GM21528 (cell line): ENCODE measurements at regions not wholly inside any gene's neighbourhood (a gene's known extent, or its start where the extent isn't known, plus 50 kb on each side); places are given as distances from the start of the nearest gene placed in this dataset.

ENCODE experiments used
- ATAC-seq: cut with Tn5 transposase; IDR thresholded peaks from one replicate; pipeline ENCODE4 v1.9.1; 2021; ENCODE audit warnings: mild to moderate bottlenecking, moderate library complexity; ENCODE audit not compliant: unreplicated experiment, low FRiP score

DNA sequence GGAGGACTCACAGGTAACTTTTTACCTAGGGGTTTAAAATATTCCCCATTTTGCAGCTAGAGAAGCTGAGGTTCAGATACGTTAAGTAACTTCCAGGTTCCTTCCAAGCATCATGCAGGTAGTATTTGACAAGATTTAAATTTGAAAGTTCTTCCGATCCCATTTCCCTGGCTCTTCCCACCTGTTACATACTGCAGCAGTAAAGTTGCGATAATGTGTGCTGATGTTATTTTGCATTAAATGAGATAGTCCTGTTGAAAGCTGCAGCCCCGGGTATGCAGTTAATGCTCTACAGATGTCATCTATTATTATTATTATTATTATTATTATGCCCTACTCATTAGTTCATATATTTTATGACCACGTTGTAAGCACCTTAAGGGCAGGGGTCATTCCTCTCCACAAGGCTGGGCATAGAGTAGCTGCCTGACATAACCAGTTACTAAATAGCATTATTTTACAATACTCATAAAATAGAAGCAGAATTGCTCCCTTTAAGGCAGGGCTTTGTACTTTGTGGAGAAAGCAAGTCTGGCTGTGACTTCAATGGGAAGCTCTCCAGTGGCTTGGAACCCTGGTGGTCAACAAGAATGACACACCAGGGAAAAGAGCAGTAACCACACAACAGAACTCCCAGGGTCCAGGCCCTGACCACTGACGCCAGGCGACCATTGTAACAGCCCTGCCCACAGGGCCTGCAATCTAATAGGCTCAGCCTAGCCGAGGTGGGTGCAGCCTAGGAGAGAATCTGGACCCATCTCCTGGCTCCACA, 90.8 kb upstream of the CALM2 start:
- no peak for ATAC-seq

DNA sequence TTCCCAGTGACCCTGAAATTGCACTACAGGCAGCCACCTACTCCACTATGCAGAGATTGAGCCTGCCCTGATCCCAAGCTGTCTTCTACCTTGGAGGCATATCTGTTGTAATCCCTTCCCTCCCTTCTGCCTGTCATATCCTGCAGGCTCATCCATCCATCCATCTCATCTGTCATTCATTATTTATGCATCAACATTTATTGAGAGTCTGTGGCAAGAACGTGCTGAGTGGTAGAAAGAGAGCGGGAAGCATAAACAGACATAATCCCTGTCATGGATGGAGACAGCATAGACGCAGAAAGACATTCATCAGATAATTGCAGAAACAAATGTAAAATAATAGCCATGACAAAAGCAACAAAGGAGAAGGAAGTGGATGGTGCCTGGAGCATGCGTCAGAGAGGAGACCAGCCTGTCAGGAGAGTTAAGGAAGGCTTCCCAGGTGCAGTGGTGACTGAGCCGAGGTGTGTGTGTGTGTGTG, 89.5 kb upstream of the CALM2 start:
- ATAC-seq = no peak

DNA sequence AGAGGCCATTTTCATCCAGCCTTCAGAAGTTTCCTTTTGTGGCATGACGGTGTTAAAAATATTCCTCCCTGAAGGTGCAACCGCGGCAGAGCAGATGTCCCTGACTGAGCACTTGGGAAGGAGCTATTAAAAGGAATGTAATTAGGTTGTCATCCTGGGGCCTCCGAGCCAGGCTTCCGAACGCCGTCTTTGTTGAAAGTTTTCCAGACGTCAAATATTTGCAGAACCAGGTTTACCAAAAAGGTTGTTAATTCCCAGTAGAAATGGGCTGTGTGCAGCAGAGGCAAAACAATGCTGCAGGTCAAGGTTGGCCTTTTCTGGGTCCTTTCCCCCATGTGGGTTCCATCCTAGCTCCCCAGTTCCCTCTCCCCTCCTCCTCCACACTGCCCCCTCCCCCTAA, 88.8 kb upstream of the CALM2 start:
- no peak for ATAC-seq

DNA sequence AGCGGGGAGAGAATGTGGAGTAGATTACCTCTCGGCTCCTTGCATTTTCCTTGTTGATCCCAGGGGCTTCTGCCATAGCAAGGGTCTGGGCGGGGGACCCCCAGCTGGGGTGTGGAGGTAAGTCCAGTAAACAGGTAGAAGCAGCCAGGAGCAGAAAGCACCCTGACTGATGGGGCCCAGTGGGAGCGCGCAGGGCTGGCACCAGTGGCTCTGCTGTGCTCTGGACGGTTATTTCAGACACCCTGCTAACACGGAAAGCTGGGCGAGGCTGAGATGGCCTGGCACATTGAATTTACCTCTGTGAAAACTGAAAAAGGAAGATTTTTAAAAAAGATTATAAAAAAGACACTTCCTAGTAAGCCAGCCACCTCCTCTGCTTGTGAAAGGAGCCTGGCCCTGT, 88.4 kb upstream of the CALM2 start:
- ATAC-seq = no peak

DNA sequence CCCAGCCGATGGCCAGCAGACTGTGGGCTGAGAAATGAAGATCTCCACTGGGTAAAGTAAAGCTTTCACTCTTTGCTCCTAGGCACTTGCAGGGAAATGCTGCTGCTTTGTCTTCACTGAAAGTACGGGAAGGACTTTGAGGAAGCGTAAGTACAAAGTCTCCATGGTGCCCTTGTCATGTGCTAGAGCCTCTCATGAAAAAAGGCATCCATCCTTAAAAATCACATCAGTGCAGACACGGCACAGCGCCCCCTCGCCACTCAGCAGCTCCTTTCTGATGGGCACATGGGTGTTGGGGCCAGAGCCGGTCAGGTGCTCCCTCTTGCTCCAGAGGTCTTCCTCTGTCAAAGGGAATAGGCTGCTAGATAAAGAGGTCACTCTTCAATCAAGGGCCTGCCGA, 87.8 kb upstream of the CALM2 start:
- ATAC-seq = no peak

DNA sequence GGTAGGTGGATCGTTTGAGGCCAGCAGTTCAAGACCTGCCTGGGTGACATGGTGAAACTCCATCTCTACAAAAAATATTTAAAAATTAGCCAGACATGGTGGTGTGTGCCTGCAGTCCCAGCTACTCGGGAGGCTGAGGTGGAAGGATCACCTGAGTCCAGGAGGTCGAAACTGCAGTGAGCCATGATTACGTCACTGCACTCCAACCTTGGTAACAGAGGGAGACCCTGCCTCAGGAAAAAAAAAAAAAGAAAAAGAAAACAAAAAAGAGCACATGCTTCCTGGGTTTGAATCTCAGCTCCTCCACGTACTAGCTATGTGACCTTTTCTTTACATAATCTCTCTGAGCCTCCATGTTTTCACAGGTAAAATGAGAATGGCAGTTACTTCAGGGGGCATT, 86.3 kb upstream of the CALM2 start:
- ATAC-seq = no peak

DNA sequence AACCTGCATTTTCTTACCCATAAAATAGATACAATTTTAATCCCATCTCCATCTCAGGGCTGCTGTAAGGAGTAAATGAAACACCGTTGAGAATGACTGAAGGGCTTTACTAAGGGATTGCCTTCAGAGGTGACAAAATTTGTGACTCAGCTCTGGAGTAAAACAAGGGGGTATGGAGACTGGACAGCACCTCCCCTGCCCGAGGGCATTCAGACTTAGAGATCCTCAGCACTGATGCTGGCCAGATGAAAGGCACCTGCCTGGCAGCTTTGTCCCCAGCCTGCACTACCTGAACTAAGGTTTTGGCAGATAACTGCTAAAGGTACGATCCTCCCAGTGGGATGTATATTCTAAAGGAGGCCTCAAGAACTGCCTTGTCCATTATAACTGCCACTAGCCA, 84.7 kb upstream of the CALM2 start:
- no peak for ATAC-seq

DNA sequence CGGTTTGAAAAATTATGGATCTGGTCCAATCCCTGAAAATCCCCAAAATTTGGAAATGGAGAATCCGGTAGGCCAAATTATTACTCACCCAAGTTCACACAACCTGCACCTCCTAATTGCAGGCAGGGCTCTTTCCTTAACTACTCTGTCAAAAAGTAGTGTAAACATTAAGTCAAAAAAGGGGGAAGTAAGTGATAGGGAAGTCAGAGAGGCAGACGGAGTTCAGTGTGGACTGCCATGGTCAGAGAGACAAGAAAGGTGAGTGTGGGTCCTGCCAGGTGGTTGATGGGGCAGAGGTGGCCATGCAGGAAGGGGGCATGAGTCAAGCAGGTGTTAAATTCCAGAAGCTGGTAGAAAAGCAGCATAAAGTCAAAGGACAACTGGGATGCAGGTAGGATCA, 83.5 kb upstream of the CALM2 start:
- ATAC-seq = no peak

DNA sequence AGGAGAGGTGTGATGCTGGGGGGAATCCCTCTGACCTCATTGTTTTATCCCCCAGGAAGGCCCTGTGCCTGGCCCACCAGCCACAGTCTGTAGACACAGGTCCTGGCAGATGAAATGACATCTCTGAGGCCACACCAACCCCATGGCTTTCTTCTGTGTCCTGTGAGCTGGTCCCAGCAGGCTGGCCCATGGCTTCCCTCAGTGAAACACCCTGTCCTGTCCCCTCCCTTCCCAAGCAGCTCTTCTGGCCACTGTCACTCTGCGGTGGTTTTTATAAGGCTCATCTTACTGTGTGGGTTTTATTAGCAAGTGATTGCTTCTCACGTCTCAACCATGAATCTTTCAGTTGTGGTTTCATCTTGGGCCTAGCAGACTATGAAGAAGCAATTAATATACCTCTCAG, 81.6 kb upstream of the CALM2 start:
- no peak for ATAC-seq

DNA sequence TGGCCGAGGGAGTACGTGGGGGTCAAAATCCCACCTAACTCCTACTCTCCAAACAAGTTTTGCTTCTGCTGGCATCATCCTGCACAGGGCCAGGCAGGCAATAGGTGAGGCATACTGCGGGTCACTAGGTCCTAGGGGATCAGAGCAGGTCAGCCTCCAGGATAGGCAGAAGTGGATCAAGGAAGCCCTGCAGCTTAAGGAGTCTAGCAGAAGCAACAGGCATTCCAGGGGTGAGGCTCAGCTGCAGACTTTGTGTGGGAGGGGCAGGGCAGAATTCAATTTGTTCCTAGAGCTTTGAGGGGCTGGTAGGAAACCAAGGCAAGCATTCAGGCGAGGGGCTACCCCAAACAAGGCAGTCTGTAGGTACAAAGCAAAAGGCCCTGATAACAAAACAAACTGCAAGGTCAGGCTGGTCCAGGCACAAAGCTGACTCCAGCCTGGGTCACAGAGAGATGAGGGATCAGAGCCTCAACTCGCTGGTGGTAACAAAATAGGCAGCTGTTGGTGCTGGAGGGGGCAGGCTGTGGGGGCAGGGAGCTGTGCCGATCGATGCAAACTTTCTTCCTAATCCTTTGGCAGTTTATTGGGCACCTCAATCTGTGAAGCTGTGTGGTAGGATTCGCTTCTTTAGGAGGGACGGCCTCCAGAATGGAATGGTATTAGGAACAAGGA, 80.2 kb upstream of the CALM2 start:
- no peak for ATAC-seq

DNA sequence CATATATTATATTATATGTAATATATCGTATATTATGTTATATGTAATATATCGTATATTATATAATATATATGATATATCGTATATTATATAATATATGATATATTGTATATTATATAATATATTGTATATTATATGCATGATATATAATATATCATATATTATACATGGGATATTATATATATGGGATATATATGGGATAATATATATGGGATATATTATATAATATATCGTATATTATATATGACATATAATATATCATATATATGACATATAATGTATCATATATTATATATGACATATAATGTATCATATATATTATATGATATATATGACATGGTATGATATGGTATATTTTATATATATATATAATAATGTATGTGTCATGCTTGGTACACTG, 79.5 kb upstream of the CALM2 start:
- ATAC-seq = no peak

DNA sequence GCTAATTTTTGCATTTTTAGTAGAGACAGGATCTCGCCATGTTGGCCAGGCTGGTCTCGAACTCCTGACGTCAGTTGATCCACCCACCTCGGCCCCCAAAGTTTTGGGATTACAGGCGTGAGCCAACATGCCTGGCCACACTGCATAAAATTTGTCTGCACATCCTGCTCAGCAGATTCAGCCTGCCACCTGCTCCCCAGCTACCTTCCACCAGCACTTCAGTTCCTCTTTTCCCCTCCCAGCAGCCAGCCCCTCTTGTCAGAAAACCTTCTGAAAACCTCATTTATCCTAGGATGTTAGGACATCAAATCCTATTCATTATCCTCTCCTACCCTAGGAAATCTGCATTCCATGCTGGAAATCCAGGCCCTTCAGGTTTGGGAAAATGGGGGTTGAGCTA, 78.2 kb upstream of the CALM2 start:
- ATAC-seq = no peak

DNA sequence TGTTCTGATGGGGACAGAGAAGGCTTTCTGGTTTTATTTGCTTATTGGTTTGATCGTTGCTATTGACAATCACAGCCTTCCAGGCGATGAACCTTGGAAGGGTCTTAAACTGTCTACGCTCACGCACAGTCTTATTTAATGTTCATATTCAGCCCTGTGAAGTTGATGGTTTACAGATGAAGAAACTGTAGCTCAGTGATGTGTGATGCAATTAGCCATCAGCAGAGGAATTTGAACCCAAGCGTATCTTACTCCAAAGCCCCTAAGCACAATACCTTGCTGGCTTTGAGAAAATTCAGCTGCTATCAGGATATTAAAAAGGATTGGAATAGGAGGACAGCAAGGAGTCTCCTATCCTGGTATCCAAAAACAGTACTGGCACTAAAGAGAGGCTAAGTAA, 77.1 kb upstream of the CALM2 start:
- ATAC-seq = no peak

DNA sequence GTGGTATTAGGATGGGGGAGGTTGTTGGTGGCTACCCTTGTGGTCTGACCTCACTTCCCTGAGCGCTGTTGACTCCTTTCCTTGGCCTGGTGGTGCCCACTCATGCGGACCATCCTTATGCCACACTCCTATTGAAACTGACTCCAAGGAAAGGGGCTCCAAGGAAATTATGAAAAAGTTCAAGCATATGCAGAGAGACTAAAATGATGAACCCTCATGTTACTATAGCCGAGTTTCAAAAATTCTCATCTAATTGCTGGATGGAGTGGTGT, 75.0 kb upstream of the CALM2 start:
- ATAC-seq = no peak

DNA sequence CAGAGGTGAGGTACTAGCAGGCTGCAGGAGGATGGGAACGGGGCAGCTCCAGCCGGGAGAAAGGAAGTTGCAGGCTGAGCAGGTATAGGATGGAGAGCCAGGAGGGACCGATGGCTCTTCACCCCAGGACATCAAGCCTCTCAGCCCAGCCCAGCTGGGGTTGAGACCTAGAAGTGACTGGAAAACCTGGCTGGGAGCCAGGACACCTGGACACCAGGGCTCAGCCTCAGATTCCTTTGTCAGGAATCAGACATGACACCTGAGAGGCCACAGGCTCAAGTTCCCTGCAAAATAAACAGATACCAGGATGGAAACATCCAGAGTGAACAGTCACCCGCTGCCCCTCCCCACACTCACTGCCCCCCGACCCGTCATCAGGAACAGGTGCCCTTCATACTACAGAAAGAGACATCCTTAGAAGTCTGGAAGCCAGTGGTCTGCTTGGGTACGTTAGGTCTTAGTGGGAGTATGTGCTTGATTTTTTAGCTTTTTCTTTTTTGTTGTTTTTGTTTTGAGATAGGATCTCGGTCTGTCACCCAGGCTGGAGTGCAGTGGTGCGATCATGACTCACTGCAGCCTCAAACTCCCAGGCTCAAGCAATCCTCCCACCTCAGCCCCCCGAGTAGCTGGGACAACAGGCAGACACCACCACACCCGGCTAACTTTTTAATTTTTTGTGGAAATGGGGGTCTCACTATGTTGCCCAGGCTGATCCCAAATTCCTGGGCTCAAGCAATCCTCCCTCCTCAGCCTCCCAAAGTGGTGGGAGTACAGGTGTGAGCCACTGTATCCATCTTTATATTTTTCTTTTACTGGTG, 74.5 kb upstream of the CALM2 start:
- no peak for ATAC-seq

DNA sequence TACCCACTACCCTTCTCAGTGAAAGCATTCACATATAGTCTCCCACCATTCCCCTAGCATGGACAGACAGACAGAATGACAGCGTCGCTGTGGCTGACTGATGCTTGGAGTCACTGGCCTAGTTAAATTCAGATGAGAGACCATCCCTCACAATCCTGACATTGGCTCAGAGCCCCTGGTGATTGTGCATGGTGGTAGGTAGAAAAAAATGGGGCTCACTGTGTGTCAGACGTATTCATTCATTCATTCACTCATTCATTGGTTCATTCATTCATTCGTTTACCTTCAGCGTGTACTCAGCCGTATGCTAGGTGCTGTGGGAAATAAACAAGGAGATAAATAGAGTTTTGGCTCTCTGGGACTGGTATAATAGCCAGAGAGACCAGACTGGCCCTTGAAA, 73.6 kb upstream of the CALM2 start:
- ATAC-seq = no peak

DNA sequence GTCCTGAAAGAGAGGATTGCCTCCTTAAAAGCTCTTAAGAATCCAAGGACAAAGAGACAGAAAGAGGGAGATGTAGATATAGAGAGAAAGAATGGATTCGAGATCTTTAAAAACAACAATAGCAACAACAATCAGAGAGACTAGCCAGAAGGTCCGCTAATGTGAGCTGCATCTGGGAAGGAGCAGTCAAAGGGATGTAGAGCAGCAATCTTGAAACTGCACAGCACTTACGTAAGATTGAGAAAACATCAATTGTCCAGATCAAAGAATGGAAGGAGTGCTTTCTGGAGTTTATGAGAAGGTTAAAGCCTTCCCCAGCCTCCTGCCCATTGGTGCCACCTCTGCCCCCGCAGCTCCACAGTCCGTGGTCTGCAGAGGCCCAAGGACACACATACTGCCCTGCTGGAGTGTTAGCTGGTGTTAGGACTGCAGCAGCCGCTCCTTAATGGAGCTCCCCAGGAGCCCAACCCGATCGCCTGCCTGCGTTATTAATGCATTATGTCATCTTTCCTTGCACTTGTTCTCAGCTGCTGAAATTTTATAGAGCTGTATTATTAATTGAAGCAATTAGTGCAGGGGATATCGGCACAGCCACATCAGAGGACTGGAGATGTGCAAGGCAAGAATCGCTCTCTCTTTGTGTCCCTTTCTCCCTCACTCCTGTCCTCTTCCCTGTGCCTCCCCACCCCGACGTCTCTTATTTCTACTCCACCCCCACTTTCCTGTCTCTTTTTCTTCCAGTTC, 73.0 kb upstream of the CALM2 start:
- no peak for ATAC-seq

DNA sequence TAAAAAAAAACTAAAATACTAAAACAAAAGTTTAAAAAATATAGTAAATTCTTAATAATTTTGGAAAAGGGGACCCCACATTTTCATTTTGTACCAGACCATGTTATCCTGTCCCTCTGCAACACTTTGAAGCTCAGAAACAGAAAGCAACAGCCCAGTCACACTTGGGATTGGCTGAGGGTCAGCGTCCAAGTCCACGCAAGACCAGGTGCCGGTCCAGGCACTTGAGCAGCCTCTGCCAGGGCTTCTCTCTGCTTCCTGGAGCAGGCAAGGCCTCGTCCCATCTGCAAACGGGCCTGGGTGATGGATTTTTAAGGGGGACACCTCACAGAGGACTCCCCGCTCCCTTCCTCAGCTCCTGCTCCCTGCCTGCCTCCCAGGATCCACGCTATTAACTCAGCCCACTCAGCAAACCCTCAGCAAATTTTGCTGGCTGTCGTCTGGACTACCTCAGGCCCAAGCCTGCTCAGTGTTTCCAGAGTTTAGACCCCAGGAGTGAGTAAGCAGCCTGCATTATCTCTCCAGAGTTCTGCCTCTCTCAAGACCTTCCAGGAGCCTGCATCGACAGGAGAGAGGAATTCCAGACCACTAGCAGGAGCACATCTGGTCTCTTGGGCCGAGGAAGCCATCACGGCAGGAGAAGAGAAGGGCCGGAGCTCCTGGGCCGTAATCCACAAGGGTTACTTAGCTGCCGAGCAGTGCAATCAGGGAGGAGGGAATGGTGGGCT, 67.4 kb upstream of the CALM2 start:
- no peak for ATAC-seq

DNA sequence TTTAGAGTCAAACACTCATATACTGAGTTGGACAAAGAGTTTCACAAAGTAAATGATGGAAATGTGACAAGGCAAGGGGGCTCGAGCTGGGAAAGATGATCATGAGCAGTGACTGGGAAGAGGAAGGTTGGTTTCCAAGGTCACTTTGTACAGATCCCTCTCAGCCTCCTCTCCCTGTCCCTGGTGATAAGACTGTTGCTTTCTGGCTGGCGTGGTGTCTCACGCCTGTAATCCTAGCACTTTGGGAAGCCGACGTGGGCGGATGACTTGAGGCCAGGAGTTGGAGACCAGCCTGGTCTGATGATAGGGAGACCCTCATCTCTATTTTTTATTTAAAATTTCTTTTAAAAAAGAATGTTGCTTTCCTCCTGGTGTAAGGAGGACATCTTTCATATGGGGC, 65.4 kb upstream of the CALM2 start:
- no peak for ATAC-seq
